H9 (cell line): ENCODE measurements at regions not wholly inside any gene's neighbourhood (a gene's known extent, or its start where the extent isn't known, plus 50 kb on each side); places are given as distances from the start of the nearest gene placed in this dataset.

ENCODE experiments used
- DNase-seq: peaks from one replicate; pipeline ENCODE4 v3.0.0-alpha.2; 2017
- H2AFZ ChIP-seq: one replicate; pipeline ENCODE4 v1.6.1; 2013; ENCODE audit warnings: mild to moderate bottlenecking, low read length, control low read depth, moderate library complexity
- H2AK5ac ChIP-seq: 2 replicates; pipeline ENCODE4 v1.6.1; 2013; ENCODE audit warnings: low read length, control low read depth, mixed read lengths; ENCODE audit not compliant: insufficient read length
- H2BK120ac ChIP-seq: one replicate; pipeline ENCODE4 v1.6.1; 2013; ENCODE audit warnings: low read depth, mild to moderate bottlenecking, low read length, control low read depth, inconsistent platforms; ENCODE audit not compliant: poor library complexity, severe bottlenecking
- H2BK12ac ChIP-seq: 2 replicates; pipeline ENCODE4 v1.6.1; 2013; ENCODE audit warnings: low read length, control low read depth, mixed read lengths, low read depth; ENCODE audit not compliant: insufficient read length
- H2BK15ac ChIP-seq: 2 replicates; pipeline ENCODE4 v1.6.1; 2013; ENCODE audit warnings: low read depth, low read length, control low read depth
- H2BK20ac ChIP-seq: one replicate; pipeline ENCODE4 v1.6.1; 2013; ENCODE audit warnings: low read depth, mild to moderate bottlenecking, low read length, control low read depth, inconsistent platforms; ENCODE audit not compliant: poor library complexity, severe bottlenecking
- H2BK5ac ChIP-seq: 2 replicates; pipeline ENCODE4 v1.6.1; 2013; ENCODE audit warnings: low read length, control low read depth, mixed read lengths; ENCODE audit not compliant: insufficient read length
- H3K14ac ChIP-seq: 2 replicates; pipeline ENCODE4 v1.6.1; 2013; ENCODE audit warnings: low read length, control low read depth; ENCODE audit not compliant: insufficient read depth
- H3K18ac ChIP-seq: 2 replicates; pipeline ENCODE4 v1.6.1; 2013; ENCODE audit warnings: low read depth, mild to moderate bottlenecking, mixed read lengths, low read length, control low read depth; ENCODE audit not compliant: insufficient read length
- H3K23ac ChIP-seq: 2 replicates; pipeline ENCODE4 v1.6.1; 2013; ENCODE audit warnings: low read length, control low read depth, mixed read lengths, low read depth; ENCODE audit not compliant: insufficient read length
- H3K23me2 ChIP-seq: 2 replicates; pipeline ENCODE4 v1.6.1; 2013; ENCODE audit warnings: low read depth, mild to moderate bottlenecking, mixed read lengths, low read length, control low read depth; ENCODE audit not compliant: insufficient read length, poor library complexity, severe bottlenecking
- H3K27ac ChIP-seq: 2 replicates; pipeline ENCODE4 v1.5.1; 2013; ENCODE audit warnings: low read length, control low read depth, mixed read lengths, low read depth; ENCODE audit not compliant: insufficient read length
- H3K27me3 ChIP-seq: 2 replicates; pipeline ENCODE4 v1.6.1; 2013; ENCODE audit warnings: low read length, control low read depth, inconsistent platforms; ENCODE audit not compliant: insufficient read depth
- H3K4ac ChIP-seq: 2 replicates; pipeline ENCODE4 v1.6.1; 2013; ENCODE audit warnings: low read depth, mild to moderate bottlenecking, control low read depth, inconsistent platforms, low read length, moderate library complexity
- H3K4me1 ChIP-seq: 2 replicates; pipeline ENCODE4 v1.6.1; 2013; ENCODE audit warnings: low read length, control low read depth, inconsistent platforms; ENCODE audit not compliant: insufficient read depth
- H3K4me2 ChIP-seq: 2 replicates; pipeline ENCODE4 v1.6.1; 2013; ENCODE audit warnings: low read length, control low read depth, mixed read lengths; ENCODE audit not compliant: insufficient read length, insufficient read depth
- H3K56ac ChIP-seq: 2 replicates; pipeline ENCODE4 v1.6.1; 2013; ENCODE audit warnings: low read depth, mild to moderate bottlenecking, mixed read lengths, low read length, control low read depth; ENCODE audit not compliant: insufficient read length
- H3K79me1 ChIP-seq: 2 replicates; pipeline ENCODE4 v1.6.1; 2013; ENCODE audit warnings: low read depth, mild to moderate bottlenecking, moderate library complexity, low read length, control low read depth, inconsistent platforms; ENCODE audit not compliant: insufficient read depth, poor library complexity, severe bottlenecking
- H3K79me2 ChIP-seq: 2 replicates; pipeline ENCODE4 v1.6.1; 2013; ENCODE audit warnings: low read length, control low read depth, inconsistent platforms; ENCODE audit not compliant: insufficient read depth
- H3K9ac ChIP-seq: 2 replicates; pipeline ENCODE4 v1.6.1; 2013; ENCODE audit warnings: low read length, control low read depth, mixed read lengths; ENCODE audit not compliant: insufficient read length; ENCODE audit errors: extremely low read depth
- H3K9me3 ChIP-seq: one replicate; pipeline ENCODE4 v1.6.1; 2013; ENCODE audit warnings: low read depth, low read length, inconsistent platforms; ENCODE audit not compliant: control insufficient read depth
- H3T11ph ChIP-seq: one replicate; pipeline ENCODE4 v1.6.1; 2013; ENCODE audit warnings: mild to moderate bottlenecking, low read length, control low read depth, inconsistent platforms
- H4K20me1 ChIP-seq: one replicate; pipeline ENCODE4 v1.6.1; 2013; ENCODE audit not compliant: control insufficient read depth, insufficient read length, insufficient read depth
- H4K5ac ChIP-seq: 2 replicates; pipeline ENCODE4 v1.6.1; 2013; ENCODE audit warnings: low read depth, mild to moderate bottlenecking, mixed read lengths, low read length, control low read depth; ENCODE audit not compliant: insufficient read length
- H4K8ac ChIP-seq: replicated peaks from 2 replicates; pipeline ENCODE4 v1.6.1; 2013; ENCODE audit warnings: low read length, control low read depth, mixed read lengths, low read depth; ENCODE audit not compliant: insufficient read length
- H4K91ac ChIP-seq: 2 replicates; pipeline ENCODE4 v1.6.1; 2013; ENCODE audit warnings: low read depth, mild to moderate bottlenecking, moderate library complexity, mixed read lengths, low read length, control low read depth; ENCODE audit not compliant: insufficient read length
- H3K27ac Mint-ChIP-seq, 3 experiments: 2 replicates in 2 of 3; 3 replicates in 1 of 3; pipeline ENCODE4 v1.8.0; 2020 to 2021; ENCODE audit warnings: mixed read lengths in 3 of 3, mild to moderate bottlenecking in 1 of 3, moderate library complexity in 1 of 3
- H3K27me3 Mint-ChIP-seq: 2 replicates; pipeline ENCODE4 v1.8.0; 2021; ENCODE audit warnings: low read depth, mild to moderate bottlenecking, moderate library complexity, mixed read lengths
- H3K36me3 Mint-ChIP-seq, 3 experiments: 2 replicates in 2 of 3; 3 replicates in 1 of 3; pipeline ENCODE4 v1.8.0; 2020 to 2021; ENCODE audit warnings: low read depth in 3 of 3, mixed read lengths in 3 of 3; ENCODE audit not compliant: insufficient read depth in 1 of 3
- H3K4me1 Mint-ChIP-seq, 2 experiments: 2 replicates each; pipeline ENCODE4 v1.8.0; 2020; ENCODE audit warnings: mixed read lengths in 2 of 2
- H3K4me3 Mint-ChIP-seq, 2 experiments: 2 replicates in 1 of 2; 3 replicates in 1 of 2; pipeline ENCODE4 v1.8.0; 2020 to 2021; ENCODE audit warnings: mild to moderate bottlenecking in 2 of 2, mixed read lengths in 2 of 2, moderate library complexity in 1 of 2
- H3K9me3 Mint-ChIP-seq, 2 experiments: 2 replicates in 1 of 2; 3 replicates in 1 of 2; pipeline ENCODE4 v1.8.0; 2020; ENCODE audit warnings: mild to moderate bottlenecking in 2 of 2, mixed read lengths in 2 of 2, moderate library complexity in 1 of 2
- CTCF ChIP-seq: fragments of 200-600 bp; sonication (generic); conservative IDR thresholded peaks from 3 replicates; pipeline ENCODE4 v1.8.0; 2021; ENCODE audit warnings: antibody characterized with exemption, mild to moderate bottlenecking
- WGBS: extraction: QIAGEN DNeasy Blood & Tissue Kit; methylation state at CpG from one replicate; pipeline ENCODE4 v1.1.7; 2013; ENCODE audit warnings: missing lambda C conversion rate, low lambda C conversion rate, mixed read lengths; ENCODE audit not compliant: insufficient read length; ENCODE audit errors: extremely low coverage; 5-methylcytosine and 5-hydroxymethylcytosine counted together

GRCh38 chr4:95898226-95898625 lies 58.3 kb downstream of the PDHA2 start:
- Histone ChIP-seq H4K91ac (no peak overlapping the region), H3K4me1 (no peaks in the 10 kb centered on the region; the same call in 1 of the 2 replicates), H3K4ac (no peak overlapping the region), H3T11ph (no peak overlapping the region), H2BK20ac (no peak overlapping the region), H2AK5ac (no peak overlapping the region), H3K56ac (no peak overlapping the region), H2BK5ac (no peak overlapping the region), H3K18ac (no peak overlapping the region), H2BK12ac (no peak overlapping the region), H3K79me2 (no peaks in the 10 kb centered on the region), H3K14ac (no peak overlapping the region), H3K27ac (no peak overlapping the region), H4K20me1 (no peaks in the 10 kb centered on the region), H4K8ac (no peak overlapping the region), H3K9ac (no peak overlapping the region), H3K23me2 (no peaks in the 10 kb centered on the region), H3K23ac (no peak overlapping the region), H4K5ac (no peak overlapping the region), H2AFZ (no peak overlapping the region), H3K27me3 (no peaks in the 10 kb centered on the region), H3K9me3 (no peaks in the 10 kb centered on the region), H3K4me2 (no peak overlapping the region), H2BK120ac (no peak overlapping the region), H2BK15ac (no peak overlapping the region), H3K79me1 (no peaks in the 10 kb centered on the region)
- H3K36me3 Mint-ChIP-seq, result no peaks in the 10 kb centered on the region; a peak in 1 of 7 replicates
- H3K27me3 Mint-ChIP-seq, result no peaks in the 10 kb centered on the region
- H3K27ac Mint-ChIP-seq, result no peak overlapping the region
- H3K9me3 Mint-ChIP-seq, result no peaks in the 10 kb centered on the region
- no peak for DNase-seq
- peaks cover 5 to 10% of the 10 kb centered on the region in 2 experiments for H3K4me1 Mint-ChIP-seq
- WGBS, result no CpG with 5 or more reads among the region's 2 CpGs
- no peak overlapping the region for H3K4me3 Mint-ChIP-seq
- TF ChIP-seq CTCF, result no peak
